HepG2 (cell line): ENCODE measurements at regions not wholly inside any gene's neighbourhood (a gene's known extent, or its start where the extent isn't known, plus 50 kb on each side); places are given as distances from the start of the nearest gene placed in this dataset.

Source experiments
- ATAC-seq: fragments of 200-7000 bp; cut with Tn5 transposase; 3 replicates; pipeline ENCODE4 v1.9.1; 2020; ENCODE audit warnings: mild to moderate bottlenecking, moderate library complexity
- BruUV-seq: library from RNA; stranded (reverse); fragments of 400-500 nt; replicated peaks from 2 replicates; lab custom pipeline; 2021; lab: Mats Ljungman, UMichigan
- CTCF ChIA-PET: fragments of 300-600 bp; formaldehyde crosslinking; extraction: SDS; loops from one replicate; lab custom pipeline; 2021; ENCODE audit warnings: low total read pairs, inconsistent platforms, low intra/inter-chr PET ratio; lab: Yijun Ruan, JAX
- POLR2A ChIA-PET: fragments of 350-600 bp; sonication (Branson Sonifier 250); formaldehyde crosslinking; loops from one replicate; lab custom pipeline; 2020; ENCODE audit warnings: antibody characterized with exemption, inconsistent platforms; lab: Yijun Ruan, JAX
- DNase-seq: peaks from one replicate; pipeline ENCODE4 v3.0.0-alpha.2; 2015; ENCODE audit warnings: low spot score
- FAIRE-seq: peaks from 3 replicates; lab custom pipeline; 2011; peaks lifted over from hg19 to GRCh38; lab: Jason Lieb, UNC
- H2AFZ ChIP-seq: one replicate; pipeline ENCODE4 v1.6.1; 2011; ENCODE audit warnings: low read length, inconsistent platforms
- H3K27ac ChIP-seq: fragments of 300-600 bp; 3 replicates; pipeline ENCODE4 v1.8.0; 2011; ENCODE audit warnings: mixed run types, mild to moderate bottlenecking, mixed read lengths, low read length, inconsistent platforms; ENCODE audit not compliant: insufficient read depth; ENCODE audit errors: extremely low read length
- H3K27me3 ChIP-seq, 2 experiments: fragments of 200-600 bp in 1 of 2; 2 replicates in 1 of 2; 3 replicates in 1 of 2; pipeline versions ENCODE4 v1.6.0 to v1.8.0; 2011; ENCODE audit warnings: low read length in 2 of 2, mild to moderate bottlenecking in 2 of 2, moderate library complexity in 2 of 2, inconsistent platforms in 1 of 2; ENCODE audit not compliant: insufficient read depth in 2 of 2, control insufficient read depth in 1 of 2
- H3K36me3 ChIP-seq, 2 experiments: fragments of 200-600 bp in 1 of 2; replicated peaks in 1 of 2; 2 replicates in 1 of 2; 3 replicates in 1 of 2; pipeline versions ENCODE4 v1.5.1 to v1.8.0; 2011; ENCODE audit warnings: low read length in 2 of 2, inconsistent platforms in 1 of 2; ENCODE audit not compliant: insufficient read depth in 2 of 2, control insufficient read depth in 1 of 2
- H3K4me1 ChIP-seq: 2 replicates; pipeline ENCODE4 v1.5.1; 2012; ENCODE audit warnings: low read length, inconsistent platforms; ENCODE audit not compliant: insufficient read depth
- H3K4me2 ChIP-seq: 2 replicates; pipeline ENCODE4 v1.6.0; 2011; ENCODE audit warnings: low read depth, low read length, inconsistent platforms
- H3K4me3 ChIP-seq, 3 experiments: fragments of 200-600 bp in 1 of 3; sonication (generic), shearing (Covaris generic) in 1 of 3; replicated peaks in 1 of 3; 2 replicates each; pipeline ENCODE4 v1.5.1; 2011 to 2016; ENCODE audit warnings: low read length in 3 of 3, inconsistent platforms in 2 of 3, low read depth in 2 of 3, mild to moderate bottlenecking in 2 of 3, control low read depth in 1 of 3, mixed read lengths in 1 of 3; ENCODE audit not compliant: insufficient read depth in 1 of 3
- H3K79me2 ChIP-seq: one replicate; pipeline ENCODE4 v1.6.1; 2011; ENCODE audit warnings: low read length, inconsistent platforms; ENCODE audit not compliant: insufficient read depth
- H3K9ac ChIP-seq: 2 replicates; pipeline ENCODE4 v1.6.0; 2011; ENCODE audit warnings: mild to moderate bottlenecking, low read depth, low read length, inconsistent platforms; ENCODE audit not compliant: insufficient read depth
- H3K9me3 ChIP-seq: 2 replicates; pipeline ENCODE4 v1.5.1; 2012; ENCODE audit warnings: mild to moderate bottlenecking, low read length
- H4K20me1 ChIP-seq: 2 replicates; pipeline ENCODE4 v1.6.0; 2011; ENCODE audit warnings: inconsistent platforms, mild to moderate bottlenecking, low read length, moderate library complexity; ENCODE audit not compliant: insufficient read depth
- ADNP ChIP-seq: sonication (generic); formaldehyde crosslinking; IDR thresholded peaks from 2 replicates; pipeline ENCODE4 v1.4.0; 2020; ENCODE audit warnings: missing genetic modification reagents
- FOXA3 ChIP-seq: IDR thresholded peaks from 2 replicates; pipeline ENCODE4 v1.6.1; 2016; ENCODE audit warnings: missing genetic modification reagents, missing compliant biosample characterization
- HNF4A ChIP-seq: sonication (generic); formaldehyde crosslinking; IDR thresholded peaks from 2 replicates; pipeline ENCODE4 v1.4.0; 2020; ENCODE audit warnings: missing genetic modification reagents
- MIXL1 ChIP-seq: IDR thresholded peaks from 2 replicates; pipeline ENCODE4 v1.6.1; 2016
- NKX3-1 ChIP-seq: sonication (generic); formaldehyde crosslinking; IDR thresholded peaks from 2 replicates; pipeline ENCODE4 v1.5.0; 2020; ENCODE audit warnings: missing genetic modification reagents
- SRSF4 ChIP-seq: fragments of 200-400 bp; formaldehyde crosslinking; IDR thresholded peaks from one replicate; pipeline ENCODE4 v1.6.1; 2018; ENCODE audit warnings: mild to moderate bottlenecking, low read depth, low read length, moderate library complexity; ENCODE audit not compliant: poor library complexity, severe bottlenecking
- TFE3 ChIP-seq: IDR thresholded peaks from 2 replicates; pipeline ENCODE4 v1.6.1; 2016
- THRA ChIP-seq: sonication (generic); formaldehyde crosslinking; IDR thresholded peaks from 2 replicates; pipeline ENCODE4 v1.4.0; 2020; ENCODE audit warnings: missing genetic modification reagents, borderline replicate concordance
- ZFYVE20 ChIP-seq: sonication (generic); formaldehyde crosslinking; IDR thresholded peaks from 2 replicates; pipeline ENCODE4 v1.8.0; 2023; ENCODE audit warnings: low read depth, mild to moderate bottlenecking, moderate library complexity, missing genetic modification reagents, borderline replicate concordance
- ZNF558 ChIP-seq: sonication (generic); formaldehyde crosslinking; IDR thresholded peaks from 2 replicates; pipeline ENCODE4 v1.9.0; 2022; ENCODE audit warnings: mild to moderate bottlenecking, missing genetic modification reagents, borderline replicate concordance
- ZNF737 ChIP-seq: sonication (generic); formaldehyde crosslinking; IDR thresholded peaks from 2 replicates; pipeline ENCODE4 v1.5.0; 2020; ENCODE audit warnings: missing genetic modification reagents, mild to moderate bottlenecking, borderline replicate concordance
- WGBS: methylation state at CpG from one replicate; pipeline ENCODE4 v1.1.6; 2017; ENCODE audit warnings: low lambda C conversion rate; 5-methylcytosine and 5-hydroxymethylcytosine counted together
- in situ Hi-C: cut with HindIII; loops from 2 replicates; pipeline ENCODE4 v1.10.0; 2017; ENCODE audit warnings: low pct_unique_long_range_greater_than_20kb; ENCODE audit not compliant: extremely low pct_ligation_motif_present
- intact Hi-C: fragments of 100-400 bp; cut with micrococcal nuclease; formaldehyde crosslinking; loops from one replicate; pipeline ENCODE4 v1.10.0; 2022; ENCODE audit not compliant: unreplicated experiment
- TF ChIP-seq, protein P1 (sequence below): sonication (generic); formaldehyde crosslinking; IDR thresholded peaks from 2 replicates; pipeline ENCODE4 v1.5.1; 2020; ENCODE audit warnings: missing genetic modification reagents, mild to moderate bottlenecking, borderline replicate concordance
- TF ChIP-seq, protein P2 (sequence below): sonication (generic); formaldehyde crosslinking; IDR thresholded peaks from 2 replicates; pipeline ENCODE4 v1.4.0; 2020; ENCODE audit warnings: missing genetic modification reagents, borderline replicate concordance

DNA sequence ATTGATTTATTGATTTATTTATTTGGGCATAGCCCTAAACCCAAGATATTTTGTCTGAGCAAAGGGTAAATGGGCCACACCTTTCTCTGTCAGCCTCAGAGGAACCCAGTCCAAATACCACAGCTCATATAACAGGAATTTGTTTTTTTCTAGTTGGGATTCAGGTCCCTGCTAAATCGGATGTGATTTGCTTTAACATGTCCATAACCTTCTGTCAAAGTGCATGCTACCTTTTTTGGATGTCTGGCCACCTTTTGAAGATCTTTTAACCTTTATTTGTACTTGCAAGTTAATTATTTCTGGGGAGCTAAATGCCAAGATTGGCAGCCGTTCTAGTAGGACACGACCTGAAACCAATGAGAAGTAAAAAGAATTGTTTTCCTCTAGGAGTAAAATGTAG lies 303.2 kb upstream of the UBE2E3 start (continued):
- TF ChIP-seq, protein P1, sequence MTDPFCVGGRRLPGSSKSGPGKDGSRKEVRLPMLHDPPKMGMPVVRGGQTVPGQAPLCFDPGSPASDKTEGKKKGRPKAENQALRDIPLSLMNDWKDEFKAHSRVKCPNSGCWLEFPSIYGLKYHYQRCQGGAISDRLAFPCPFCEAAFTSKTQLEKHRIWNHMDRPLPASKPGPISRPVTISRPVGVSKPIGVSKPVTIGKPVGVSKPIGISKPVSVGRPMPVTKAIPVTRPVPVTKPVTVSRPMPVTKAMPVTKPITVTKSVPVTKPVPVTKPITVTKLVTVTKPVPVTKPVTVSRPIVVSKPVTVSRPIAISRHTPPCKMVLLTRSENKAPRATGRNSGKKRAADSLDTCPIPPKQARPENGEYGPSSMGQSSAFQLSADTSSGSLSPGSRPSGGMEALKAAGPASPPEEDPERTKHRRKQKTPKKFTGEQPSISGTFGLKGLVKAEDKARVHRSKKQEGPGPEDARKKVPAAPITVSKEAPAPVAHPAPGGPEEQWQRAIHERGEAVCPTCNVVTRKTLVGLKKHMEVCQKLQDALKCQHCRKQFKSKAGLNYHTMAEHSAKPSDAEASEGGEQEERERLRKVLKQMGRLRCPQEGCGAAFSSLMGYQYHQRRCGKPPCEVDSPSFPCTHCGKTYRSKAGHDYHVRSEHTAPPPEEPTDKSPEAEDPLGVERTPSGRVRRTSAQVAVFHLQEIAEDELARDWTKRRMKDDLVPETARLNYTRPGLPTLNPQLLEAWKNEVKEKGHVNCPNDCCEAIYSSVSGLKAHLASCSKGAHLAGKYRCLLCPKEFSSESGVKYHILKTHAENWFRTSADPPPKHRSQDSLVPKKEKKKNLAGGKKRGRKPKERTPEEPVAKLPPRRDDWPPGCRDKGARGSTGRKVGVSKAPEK (CRISPR knock-in tag): no peak
- TF ChIP-seq ADNP (CRISPR knock-in tag): no peak
- no peak for TF ChIP-seq THRA (CRISPR knock-in tag)
- TF ChIP-seq TFE3: no peak

GRCh38 chr2:180676520-180677025 lies 303.8 kb upstream of the UBE2E3 start:
- FAIRE-seq: no peak
- BruUV-seq: no TSS peak
- 30% methylated on average over 1 of the region's 1 CpG for WGBS
- no peak overlapping the region for H2AFZ ChIP-seq
- in situ Hi-C loops (no loop called here), intact Hi-C loops (no loop called here)
- no peak overlapping the region for H3K4me2 ChIP-seq
- no peak overlapping the region for H3K27ac ChIP-seq
- no peak overlapping the region for H3K4me3 ChIP-seq
- peaks cover 6% of the 10 kb centered on the region; the same call in 1 of the 2 replicates for H3K4me1 ChIP-seq
- no peak overlapping the region for H3K9ac ChIP-seq
- no peak for ATAC-seq
- CTCF ChIA-PET: no interaction called here
- no peak for DNase-seq
- no peaks in the 10 kb centered on the region for H3K36me3 ChIP-seq
- no peaks in the 10 kb centered on the region for H3K9me3 ChIP-seq
- no peaks in the 10 kb centered on the region for H4K20me1 ChIP-seq
- H3K79me2 ChIP-seq: no peaks in the 10 kb centered on the region
- POLR2A ChIA-PET: no interaction called here
- H3K27me3 ChIP-seq: no peaks in the 10 kb centered on the region
- TF ChIP-seq ZFYVE20 (CRISPR knock-in tag): no peak
- TF ChIP-seq MIXL1 (CRISPR knock-in tag): no peak
- no peak for TF ChIP-seq FOXA3 (CRISPR knock-in tag)
- TF ChIP-seq ZNF737 (CRISPR knock-in tag): no peak
- TF ChIP-seq HNF4A (CRISPR knock-in tag): no peak
- no peak for TF ChIP-seq SRSF4
- no peak for TF ChIP-seq NKX3-1 (CRISPR knock-in tag)
- TF ChIP-seq, protein P2, sequence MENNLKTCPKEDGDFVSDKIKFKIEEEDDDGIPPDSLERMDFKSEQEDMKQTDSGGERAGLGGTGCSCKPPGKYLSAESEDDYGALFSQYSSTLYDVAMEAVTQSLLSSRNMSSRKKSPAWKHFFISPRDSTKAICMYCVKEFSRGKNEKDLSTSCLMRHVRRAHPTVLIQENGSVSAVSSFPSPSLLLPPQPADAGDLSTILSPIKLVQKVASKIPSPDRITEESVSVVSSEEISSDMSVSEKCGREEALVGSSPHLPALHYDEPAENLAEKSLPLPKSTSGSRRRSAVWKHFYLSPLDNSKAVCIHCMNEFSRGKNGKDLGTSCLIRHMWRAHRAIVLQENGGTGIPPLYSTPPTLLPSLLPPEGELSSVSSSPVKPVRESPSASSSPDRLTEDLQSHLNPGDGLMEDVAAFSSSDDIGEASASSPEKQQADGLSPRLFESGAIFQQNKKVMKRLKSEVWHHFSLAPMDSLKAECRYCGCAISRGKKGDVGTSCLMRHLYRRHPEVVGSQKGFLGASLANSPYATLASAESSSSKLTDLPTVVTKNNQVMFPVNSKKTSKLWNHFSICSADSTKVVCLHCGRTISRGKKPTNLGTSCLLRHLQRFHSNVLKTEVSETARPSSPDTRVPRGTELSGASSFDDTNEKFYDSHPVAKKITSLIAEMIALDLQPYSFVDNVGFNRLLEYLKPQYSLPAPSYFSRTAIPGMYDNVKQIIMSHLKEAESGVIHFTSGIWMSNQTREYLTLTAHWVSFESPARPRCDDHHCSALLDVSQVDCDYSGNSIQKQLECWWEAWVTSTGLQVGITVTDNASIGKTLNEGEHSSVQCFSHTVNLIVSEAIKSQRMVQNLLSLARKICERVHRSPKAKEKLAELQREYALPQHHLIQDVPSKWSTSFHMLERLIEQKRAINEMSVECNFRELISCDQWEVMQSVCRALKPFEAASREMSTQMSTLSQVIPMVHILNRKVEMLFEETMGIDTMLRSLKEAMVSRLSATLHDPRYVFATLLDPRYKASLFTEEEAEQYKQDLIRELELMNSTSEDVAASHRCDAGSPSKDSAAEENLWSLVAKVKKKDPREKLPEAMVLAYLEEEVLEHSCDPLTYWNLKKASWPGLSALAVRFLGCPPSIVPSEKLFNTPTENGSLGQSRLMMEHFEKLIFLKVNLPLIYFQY: no peak
- no peak for TF ChIP-seq ZNF558 (CRISPR knock-in tag)
